NT2/D1 (cell line): ENCODE measurements at regions not wholly inside any gene's neighbourhood (a gene's known extent, or its start where the extent isn't known, plus 50 kb on each side); places are given as distances from the start of the nearest gene placed in this dataset.

Experiments
- SUZ12 ChIP-seq: IDR thresholded peaks from 2 replicates; pipeline ENCODE4 v1.6.1; 2011; ENCODE audit not compliant: insufficient read length, insufficient read depth; ENCODE audit errors: extremely low read depth
- YY1 ChIP-seq: IDR thresholded peaks from 2 replicates; pipeline ENCODE4 v1.6.1; 2011; ENCODE audit not compliant: insufficient read length, insufficient read depth
- ZNF274 ChIP-seq: IDR thresholded peaks from 2 replicates; pipeline ENCODE4 v1.6.1; 2011; ENCODE audit warnings: mild to moderate bottlenecking, low read depth, low read length

DNA sequence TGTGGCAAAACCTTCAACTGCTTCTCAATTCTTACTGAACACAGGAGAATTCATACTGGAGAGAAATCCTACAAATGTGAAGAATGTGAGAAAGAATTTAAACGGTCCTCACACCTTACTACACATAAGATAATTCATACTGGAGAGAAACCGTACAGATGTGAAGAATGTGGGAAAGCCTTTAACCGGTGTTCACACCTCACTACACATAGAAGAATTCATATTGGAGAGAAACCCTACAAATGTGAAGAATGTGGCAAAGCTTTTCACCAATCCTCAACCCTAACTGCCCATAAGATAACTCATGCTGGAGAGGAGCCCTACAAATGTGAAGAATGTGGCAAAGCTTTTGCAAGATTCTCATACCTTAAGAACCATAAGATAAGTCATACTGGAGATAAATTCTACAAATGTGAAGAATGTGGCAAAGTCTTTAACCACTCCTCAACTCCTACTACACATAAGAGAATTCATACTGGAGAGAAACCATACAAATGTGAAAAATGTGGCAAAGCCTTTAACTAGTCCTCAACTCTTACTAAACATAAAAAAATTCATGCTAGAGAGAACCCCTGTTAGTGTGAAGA, 111.7 kb downstream of the ZNF100 start:
- TF ChIP-seq SUZ12 (no peak), ZNF274 (peak; percentile 64), YY1 (no peak)
